ENCODE measurements at regions not wholly inside any gene's neighbourhood (a gene's known extent, or its start where the extent isn't known, plus 50 kb on each side); places are given as distances from the start of the nearest gene placed in this dataset.

GRCh38 chr18:67933271-67933670 is 416.8 kb upstream of the DSEL start:
- H3K36me3 ChIP-seq (ENCODE audit: control insufficient read depth, insufficient read depth, low read length), result no peaks in the 10 kb centered on the region
- H3K4me3 ChIP-seq (replicated peaks; ENCODE audit: low read depth, low read length), result no peak overlapping the region
- H3K27me3 ChIP-seq (replicated peaks; ENCODE audit: control insufficient read depth, insufficient read depth, low read length), result no peaks in the 10 kb centered on the region
- DNase-seq (ENCODE audit: extremely low read depth, insufficient read length), result no peak
- TF ChIP-seq CTCF (IDR thresholded peaks at IDR 0.05; ENCODE audit: insufficient read depth, low read length, poor library complexity, severe bottlenecking), result no peak

- no peak overlapping the region for H3K4me3 ChIP-seq (replicated peaks; ENCODE audit: low read depth, low read length)
- no peaks in the 10 kb centered on the region for H3K27me3 ChIP-seq (replicated peaks; ENCODE audit: control insufficient read depth, insufficient read depth, low read length)
- TF ChIP-seq CTCF (IDR thresholded peaks at IDR 0.05; ENCODE audit: insufficient read depth, low read length, poor library complexity, severe bottlenecking), result no peak
- no peak for DNase-seq (ENCODE audit: extremely low read depth, insufficient read length)
- H3K36me3 ChIP-seq (ENCODE audit: control insufficient read depth, insufficient read depth, low read length), result no peaks in the 10 kb centered on the region
These were observed 415.8 kb upstream of the DSEL start for GRCh38 chr18:67932271-67932670.

GRCh38 chr18:67926929-67927864 is 410.7 kb upstream of the DSEL start:
- Histone ChIP-seq H3K27me3 (replicated peaks; ENCODE audit: control insufficient read depth, insufficient read depth, low read length) (no peaks in the 10 kb centered on the region), H3K4me3 (replicated peaks; ENCODE audit: low read depth, low read length) (no peak overlapping the region), H3K36me3 (ENCODE audit: control insufficient read depth, insufficient read depth, low read length) (no peaks in the 10 kb centered on the region)
- no peak for DNase-seq (ENCODE audit: extremely low read depth, insufficient read length)
- no peak for TF ChIP-seq CTCF (IDR thresholded peaks at IDR 0.05; ENCODE audit: insufficient read depth, low read length, poor library complexity, severe bottlenecking)

GRCh38 chr18:67924656-67925055 is 408.1 kb upstream of the DSEL start:
- H3K36me3 ChIP-seq (ENCODE audit: control insufficient read depth, insufficient read depth, low read length), result no peaks in the 10 kb centered on the region
- no peak for TF ChIP-seq CTCF (IDR thresholded peaks at IDR 0.05; ENCODE audit: insufficient read depth, low read length, poor library complexity, severe bottlenecking)
- no peaks in the 10 kb centered on the region for H3K27me3 ChIP-seq (replicated peaks; ENCODE audit: control insufficient read depth, insufficient read depth, low read length)
- no peak overlapping the region for H3K4me3 ChIP-seq (replicated peaks; ENCODE audit: low read depth, low read length)
- DNase-seq (ENCODE audit: extremely low read depth, insufficient read length), result no peak

GRCh38 chr18:67919316-67919715 is 402.8 kb upstream of the DSEL start:
- H3K36me3 ChIP-seq (ENCODE audit: control insufficient read depth, insufficient read depth, low read length), result no peaks in the 10 kb centered on the region
- H3K4me3 ChIP-seq (replicated peaks; ENCODE audit: low read depth, low read length), result no peak overlapping the region
- DNase-seq (ENCODE audit: extremely low read depth, insufficient read length), result no peak
- TF ChIP-seq CTCF (IDR thresholded peaks at IDR 0.05; ENCODE audit: insufficient read depth, low read length, poor library complexity, severe bottlenecking), result no peak
- no peaks in the 10 kb centered on the region for H3K27me3 ChIP-seq (replicated peaks; ENCODE audit: control insufficient read depth, insufficient read depth, low read length)

Data from GM06990 (cell line).